CD4-positive, alpha-beta T cell (primary cell): ENCODE measurements at regions not wholly inside any gene's neighbourhood (a gene's known extent, or its start where the extent isn't known, plus 50 kb on each side); places are given as distances from the start of the nearest gene placed in this dataset.

Experiments used
- ATAC-seq: fragments of 200-7000 bp; cut with Tn5 transposase; one replicate; pipeline ENCODE4 v1.10.0; 2022; ENCODE audit warnings: mild to moderate bottlenecking; ENCODE audit not compliant: poor library complexity
- CTCF ChIA-PET: fragments of 350-600 bp; sonication (Branson Sonifier 250); formaldehyde crosslinking; loops from one replicate; lab custom pipeline; 2021; ENCODE audit warnings: antibody characterized with exemption, inconsistent platforms; lab: Charles Lee
- POLR2A ChIA-PET: fragments of 350-600 bp; sonication (Branson Sonifier 250); formaldehyde crosslinking; loops from one replicate; lab custom pipeline; 2021; ENCODE audit warnings: antibody characterized with exemption, inconsistent platforms; lab: Charles Lee
- DNase-seq, 14 experiments: peaks; one replicate each; pipeline ENCODE4 v3.0.0-alpha.2; 2013 to 2020; ENCODE audit warnings: mixed read lengths in 2 of 14
- H3K27ac ChIP-seq, 2 donors: one replicate each; pipeline versions ENCODE4 v1.5.1 to v1.7.0; 2013; ENCODE audit warnings: low read length in 2 of 2, low read depth in 1 of 2, mild to moderate bottlenecking in 1 of 2
- H3K27me3 ChIP-seq, 2 experiments: 1 replicate in 1 of 2; 2 replicates in 1 of 2; pipeline versions ENCODE4 v1.6.1 to v1.7.0; 2013; ENCODE audit warnings: low read length in 2 of 2, control low read depth in 1 of 2, mild to moderate bottlenecking in 1 of 2, moderate library complexity in 1 of 2; ENCODE audit not compliant: insufficient read depth in 2 of 2, control insufficient read depth in 1 of 2
- H3K36me3 ChIP-seq: one replicate; pipeline ENCODE4 v1.6.1; 2013; ENCODE audit warnings: low read length, control low read depth; ENCODE audit not compliant: insufficient read depth
- H3K4me1 ChIP-seq: one replicate; pipeline ENCODE4 v1.6.1; 2013; ENCODE audit warnings: low read length, control low read depth; ENCODE audit not compliant: insufficient read depth
- H3K4me3 ChIP-seq: one replicate; pipeline ENCODE4 v1.5.1; 2013; ENCODE audit warnings: mild to moderate bottlenecking, low read length, moderate library complexity
- H3K9me3 ChIP-seq, 2 experiments: 1 replicate in 1 of 2; 2 replicates in 1 of 2; pipeline versions ENCODE4 v1.6.1 to v1.7.0; 2013; ENCODE audit warnings: low read length in 2 of 2, mild to moderate bottlenecking in 2 of 2, control low read depth in 1 of 2, moderate library complexity in 1 of 2; ENCODE audit not compliant: control insufficient read depth in 1 of 2, insufficient read depth in 1 of 2
- H3K27ac Mint-ChIP-seq: one replicate; pipeline ENCODE4 v1.8.0; 2020; ENCODE audit warnings: mixed read lengths
- H3K27me3 Mint-ChIP-seq: one replicate; pipeline ENCODE4 v1.8.0; 2021; ENCODE audit warnings: mixed read lengths
- H3K36me3 Mint-ChIP-seq: one replicate; pipeline ENCODE4 v1.8.0; 2021; ENCODE audit warnings: low read depth, mixed read lengths
- H3K4me1 Mint-ChIP-seq: one replicate; pipeline ENCODE4 v1.8.0; 2021; ENCODE audit warnings: low read depth, mixed read lengths
- H3K4me3 Mint-ChIP-seq: one replicate; pipeline ENCODE4 v1.8.0; 2020; ENCODE audit warnings: mild to moderate bottlenecking, mixed read lengths
- H3K9me3 Mint-ChIP-seq: one replicate; pipeline ENCODE4 v1.8.0; 2020; ENCODE audit warnings: mixed read lengths
- CTCF ChIP-seq: fragments of 200-600 bp; IDR thresholded peaks from one replicate; pipeline ENCODE4 v1.8.0; 2022; ENCODE audit warnings: antibody characterized with exemption, mild to moderate bottlenecking
- intact Hi-C, 2 experiments: fragments of 100-400 bp; cut with DNase I in 1 of 2; cut with micrococcal nuclease in 1 of 2; formaldehyde crosslinking; loops; one replicate each; pipeline versions ENCODE4 v1.15.1 to v1.9.0; 2023 to 2025; cut with DNase I, micrococcal nuclease

GRCh38 chr13:50200569-50200968 lies 185.3 kb downstream of the KCNRG start:
- H3K27ac Mint-ChIP-seq = no peak overlapping the region
- no peak overlapping the region for H3K4me3 Mint-ChIP-seq
- intact Hi-C loops = no loop called here
- no peaks in the 10 kb centered on the region for H3K9me3 Mint-ChIP-seq
- no peaks in the 10 kb centered on the region for H3K4me1 Mint-ChIP-seq
- H3K27me3 Mint-ChIP-seq = no peaks in the 10 kb centered on the region
- no peak overlapping the region for H3K4me3 ChIP-seq
- no peak for TF ChIP-seq CTCF
- H3K9me3 ChIP-seq = no peaks in the 10 kb centered on the region
- ChIA-PET CTCF (no interaction called here), POLR2A (no interaction called here)
- H3K36me3 Mint-ChIP-seq = no peaks in the 10 kb centered on the region
- H3K27ac ChIP-seq = no peak overlapping the region
- no peaks in the 10 kb centered on the region for H3K27me3 ChIP-seq
- ATAC-seq (no peak), DNase-seq (no peak)
- no peaks in the 10 kb centered on the region for H3K4me1 ChIP-seq
- no peaks in the 10 kb centered on the region for H3K36me3 ChIP-seq

GRCh38 chr13:50200988-50201387 lies 185.7 kb downstream of the KCNRG start:
- no peaks in the 10 kb centered on the region for H3K27me3 ChIP-seq

GRCh38 chr13:50202485-50202884 lies 187.2 kb downstream of the KCNRG start:
- H3K36me3 Mint-ChIP-seq = no peaks in the 10 kb centered on the region
- H3K9me3 Mint-ChIP-seq = no peaks in the 10 kb centered on the region
- CTCF ChIA-PET = no interaction called here
- no peak for DNase-seq
- no peaks in the 10 kb centered on the region for H3K4me1 Mint-ChIP-seq
- Histone ChIP-seq H3K9me3 (no peaks in the 10 kb centered on the region), H3K36me3 (no peaks in the 10 kb centered on the region), H3K27ac (no peak overlapping the region), H3K4me3 (no peak overlapping the region), H3K4me1 (no peaks in the 10 kb centered on the region), H3K27me3 (no peaks in the 10 kb centered on the region)
- H3K27me3 Mint-ChIP-seq = no peaks in the 10 kb centered on the region
- ATAC-seq = no peak
- no peak overlapping the region for H3K27ac Mint-ChIP-seq
- POLR2A ChIA-PET = no interaction called here
- intact Hi-C loops = no loop called here
- no peak for TF ChIP-seq CTCF
- H3K4me3 Mint-ChIP-seq = no peak overlapping the region

More at GRCh38 chr13:50200988-50201387, 185.7 kb downstream of the KCNRG start:
- H3K9me3 Mint-ChIP-seq = no peaks in the 10 kb centered on the region
- H3K27ac Mint-ChIP-seq = no peak overlapping the region
- no peak for TF ChIP-seq CTCF
- Histone ChIP-seq H3K4me1 (no peaks in the 10 kb centered on the region), H3K36me3 (no peaks in the 10 kb centered on the region), H3K4me3 (no peak overlapping the region), H3K27ac (no peak overlapping the region), H3K9me3 (no peaks in the 10 kb centered on the region)
- DNase-seq = no peak
- ChIA-PET POLR2A (no interaction called here), CTCF (no interaction called here)
- no peaks in the 10 kb centered on the region for H3K27me3 Mint-ChIP-seq
- H3K4me1 Mint-ChIP-seq = no peaks in the 10 kb centered on the region
- intact Hi-C loops = no loop called here
- no peak for ATAC-seq
- H3K36me3 Mint-ChIP-seq = no peaks in the 10 kb centered on the region
- no peak overlapping the region for H3K4me3 Mint-ChIP-seq
